ENCODE measurements at regions not wholly inside any gene's neighbourhood (a gene's known extent, or its start where the extent isn't known, plus 50 kb on each side); places are given as distances from the start of the nearest gene placed in this dataset.

DNA sequence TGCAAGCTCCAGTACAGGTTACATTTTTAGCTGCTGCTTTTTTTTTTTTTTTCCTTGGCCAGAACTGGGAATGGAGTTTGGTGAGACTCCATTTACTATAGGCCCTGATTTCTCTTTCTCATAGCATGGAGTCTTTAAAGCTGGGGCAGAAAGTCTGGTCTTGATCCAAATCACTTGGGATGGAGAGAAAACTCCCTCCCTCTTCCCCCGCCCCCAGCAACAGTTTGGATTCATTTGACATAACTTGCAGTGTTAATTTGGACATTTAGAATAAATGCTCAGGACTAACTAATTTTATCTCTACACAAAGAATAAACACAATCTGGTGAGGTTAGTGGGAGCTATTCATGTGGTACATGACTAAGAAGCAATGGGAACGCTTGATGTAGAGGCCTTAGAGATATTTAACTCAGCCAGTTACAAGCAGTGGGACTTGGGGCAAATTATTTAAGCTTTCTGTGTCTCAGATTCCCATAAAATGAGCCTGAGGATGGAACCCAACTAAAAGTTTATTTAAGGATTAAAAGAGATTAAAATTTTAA, 107.3 kb upstream of the ARHGAP5 start:
- TF ChIP-seq, protein P1, sequence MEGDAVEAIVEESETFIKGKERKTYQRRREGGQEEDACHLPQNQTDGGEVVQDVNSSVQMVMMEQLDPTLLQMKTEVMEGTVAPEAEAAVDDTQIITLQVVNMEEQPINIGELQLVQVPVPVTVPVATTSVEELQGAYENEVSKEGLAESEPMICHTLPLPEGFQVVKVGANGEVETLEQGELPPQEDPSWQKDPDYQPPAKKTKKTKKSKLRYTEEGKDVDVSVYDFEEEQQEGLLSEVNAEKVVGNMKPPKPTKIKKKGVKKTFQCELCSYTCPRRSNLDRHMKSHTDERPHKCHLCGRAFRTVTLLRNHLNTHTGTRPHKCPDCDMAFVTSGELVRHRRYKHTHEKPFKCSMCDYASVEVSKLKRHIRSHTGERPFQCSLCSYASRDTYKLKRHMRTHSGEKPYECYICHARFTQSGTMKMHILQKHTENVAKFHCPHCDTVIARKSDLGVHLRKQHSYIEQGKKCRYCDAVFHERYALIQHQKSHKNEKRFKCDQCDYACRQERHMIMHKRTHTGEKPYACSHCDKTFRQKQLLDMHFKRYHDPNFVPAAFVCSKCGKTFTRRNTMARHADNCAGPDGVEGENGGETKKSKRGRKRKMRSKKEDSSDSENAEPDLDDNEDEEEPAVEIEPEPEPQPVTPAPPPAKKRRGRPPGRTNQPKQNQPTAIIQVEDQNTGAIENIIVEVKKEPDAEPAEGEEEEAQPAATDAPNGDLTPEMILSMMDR (IDR thresholded peaks at IDR 0.05; ENCODE audit: insufficient read depth, low read length, poor library complexity, severe bottlenecking): no peak
- TF ChIP-seq EZH2phosphoT487 (conservative IDR thresholded peaks at IDR 0.05; ENCODE audit: low read length): no peak

Measured in SU-DHL-6 (cell line).